Neural cell (in vitro differentiated cells): ENCODE measurements at regions not wholly inside any gene's neighbourhood (a gene's known extent, or its start where the extent isn't known, plus 50 kb on each side); places are given as distances from the start of the nearest gene placed in this dataset.

Experiments
- H2AFZ ChIP-seq: fragments of 200-600, 300-800 bp; sonication (generic), shearing (Covaris generic); 2 replicates; pipeline ENCODE4 v1.6.0; 2014; ENCODE audit warnings: low read depth, mild to moderate bottlenecking, antibody characterized with exemption, low read length, moderate library complexity
- H3F3A ChIP-seq: fragments of 200-600 bp; shearing (Covaris generic); 2 replicates; pipeline ENCODE4 v1.6.1; 2016; ENCODE audit warnings: mild to moderate bottlenecking, moderate library complexity, mixed read lengths, antibody characterized with exemption, low read length; ENCODE audit not compliant: insufficient read depth, poor library complexity, severe bottlenecking
- H3K27ac ChIP-seq: fragments of 200-600, 300-800 bp; sonication (generic), shearing (Covaris generic); 2 replicates; pipeline ENCODE4 v1.5.1; 2014; ENCODE audit warnings: mild to moderate bottlenecking, low read length, moderate library complexity
- H3K27me3 ChIP-seq: fragments of 300-800, 200-600 bp; sonication (generic), shearing (Covaris generic); 2 replicates; pipeline ENCODE4 v1.6.0; 2014; ENCODE audit warnings: mild to moderate bottlenecking, low read depth, low read length, moderate library complexity; ENCODE audit not compliant: insufficient read depth
- H3K36me3 ChIP-seq: fragments of 300-800, 200-600 bp; sonication (generic), shearing (Covaris generic); 2 replicates; pipeline ENCODE4 v1.5.1; 2014; ENCODE audit warnings: mild to moderate bottlenecking, antibody characterized with exemption, low read length, moderate library complexity; ENCODE audit not compliant: insufficient read depth
- H3K4me2 ChIP-seq: fragments of 300-800, 200-600 bp; sonication (generic), shearing (Covaris generic); 2 replicates; pipeline ENCODE4 v1.6.0; 2014; ENCODE audit warnings: mild to moderate bottlenecking, low read length
- H3K4me3 ChIP-seq: fragments of 300-800, 200-600 bp; sonication (generic), shearing (Covaris generic); 2 replicates; pipeline ENCODE4 v1.5.1; 2014; ENCODE audit warnings: mild to moderate bottlenecking, low read length, moderate library complexity
- H3K79me2 ChIP-seq: fragments of 200-600 bp; shearing (Covaris generic); replicated peaks from 2 replicates; pipeline ENCODE4 v1.6.0; 2014; ENCODE audit warnings: mild to moderate bottlenecking, low read length, moderate library complexity; ENCODE audit not compliant: insufficient read depth
- H3K9ac ChIP-seq: fragments of 300-800, 200-600 bp; sonication (generic), shearing (Covaris generic); 2 replicates; pipeline ENCODE4 v1.6.1; 2016; ENCODE audit warnings: mild to moderate bottlenecking, low read length, mixed read lengths
- H3K9me2 ChIP-seq: fragments of 200-600 bp; shearing (Covaris generic); 2 replicates; pipeline ENCODE4 v1.6.1; 2016; ENCODE audit warnings: mild to moderate bottlenecking, low read length, mixed read lengths; ENCODE audit not compliant: insufficient read depth
- H3K9me3 ChIP-seq: fragments of 200-600, 300-800 bp; sonication (generic), shearing (Covaris generic); 2 replicates; pipeline ENCODE4 v1.6.1; 2016; ENCODE audit warnings: mild to moderate bottlenecking, mixed run types, low read length, moderate library complexity, mixed read lengths
- H4K20me1 ChIP-seq: fragments of 200-600 bp; shearing (Covaris generic); 2 replicates; pipeline ENCODE4 v1.6.1; 2016; ENCODE audit warnings: mild to moderate bottlenecking, mixed run types; ENCODE audit not compliant: insufficient read depth
- EP300 ChIP-seq: fragments of 450-650 bp; conservative IDR thresholded peaks from 2 replicates; pipeline ENCODE4 v1.6.1; 2014; ENCODE audit warnings: antibody characterized with exemption, mild to moderate bottlenecking, moderate library complexity; ENCODE audit not compliant: poor library complexity, severe bottlenecking
- EZH2 ChIP-seq: fragments of 200-600, 300-800 bp; shearing (Covaris generic), sonication (generic); IDR thresholded peaks from 2 replicates; pipeline ENCODE4 v1.6.1; 2014; ENCODE audit warnings: antibody characterized with exemption, low read length, borderline replicate concordance, mild to moderate bottlenecking; ENCODE audit not compliant: insufficient read depth, poor library complexity, severe bottlenecking
- MXI1 ChIP-seq: fragments of 450-650 bp; conservative IDR thresholded peaks from 2 replicates; pipeline ENCODE4 v1.6.1; 2014; ENCODE audit warnings: antibody characterized with exemption, mild to moderate bottlenecking; ENCODE audit not compliant: poor library complexity, severe bottlenecking
- POLR2AphosphoS5 ChIP-seq: IDR thresholded peaks from 2 replicates; pipeline ENCODE4 v1.6.1; 2012
- RAD21 ChIP-seq: fragments of 450-650 bp; conservative IDR thresholded peaks from 2 replicates; pipeline ENCODE4 v1.6.1; 2014; ENCODE audit warnings: antibody characterized with exemption, mild to moderate bottlenecking, moderate library complexity
- SMC3 ChIP-seq: fragments of 450-650 bp; conservative IDR thresholded peaks from 2 replicates; pipeline ENCODE4 v1.6.1; 2014; ENCODE audit warnings: antibody characterized with exemption, mild to moderate bottlenecking, moderate library complexity; ENCODE audit not compliant: poor library complexity
- TAF1 ChIP-seq: IDR thresholded peaks from 2 replicates; pipeline ENCODE4 v1.6.1; 2012; ENCODE audit warnings: low read depth
- TF ChIP-seq, protein P1 (sequence below): IDR thresholded peaks from 2 replicates; pipeline ENCODE4 v1.6.1; 2012; ENCODE audit warnings: borderline replicate concordance
- TF ChIP-seq, protein P2 (sequence below): fragments of 450-650 bp; IDR thresholded peaks from 2 replicates; pipeline ENCODE4 v1.5.1; 2014; ENCODE audit warnings: antibody characterized with exemption, mild to moderate bottlenecking, moderate library complexity; ENCODE audit not compliant: poor library complexity, severe bottlenecking

DNA sequence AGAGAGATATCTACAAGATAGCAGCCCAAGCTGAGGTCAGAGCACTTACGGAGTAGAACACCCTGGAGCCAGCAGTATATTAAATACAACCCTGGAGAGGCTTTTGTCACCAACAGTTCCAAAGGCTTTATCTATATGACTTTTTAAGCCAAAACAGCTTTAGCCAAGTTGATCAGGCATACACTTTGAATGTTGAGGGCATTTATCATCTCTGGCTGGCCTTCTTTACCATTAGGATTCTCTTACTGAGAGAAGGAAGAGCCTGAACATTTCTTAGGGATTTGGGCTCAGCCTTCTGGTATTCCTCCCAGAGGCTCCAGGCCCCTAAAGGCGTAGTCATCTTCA, 161.3 kb upstream of the RIMS1 start (continued):
- TF ChIP-seq EP300 (no peak), EZH2 (no peak)

DNA sequence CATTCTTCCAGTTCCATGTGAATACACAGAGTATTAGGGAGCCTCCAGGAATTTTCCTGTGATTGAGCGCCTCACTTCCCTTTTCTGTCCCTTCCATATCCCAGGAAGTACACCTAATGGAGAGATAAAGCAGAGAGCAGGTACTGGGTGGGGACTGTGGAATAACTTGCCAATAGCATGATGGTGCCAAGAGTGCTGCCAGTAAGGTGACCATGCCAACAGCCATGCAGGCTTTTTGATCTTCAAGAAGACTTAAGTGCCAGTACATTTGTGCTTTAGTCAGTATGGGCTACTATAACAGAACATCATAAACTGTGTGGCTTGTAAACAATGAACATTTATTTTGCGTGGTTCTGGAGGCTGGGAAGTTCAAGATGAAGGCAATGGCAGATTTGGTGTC, 160.2 kb upstream of the RIMS1 start:
- no peaks in the 10 kb centered on the region for H3K9me3 ChIP-seq
- H3K4me3 ChIP-seq: no peak overlapping the region
- no peak for TF ChIP-seq POLR2AphosphoS5
- no peak for TF ChIP-seq TAF1
- TF ChIP-seq, protein P1, sequence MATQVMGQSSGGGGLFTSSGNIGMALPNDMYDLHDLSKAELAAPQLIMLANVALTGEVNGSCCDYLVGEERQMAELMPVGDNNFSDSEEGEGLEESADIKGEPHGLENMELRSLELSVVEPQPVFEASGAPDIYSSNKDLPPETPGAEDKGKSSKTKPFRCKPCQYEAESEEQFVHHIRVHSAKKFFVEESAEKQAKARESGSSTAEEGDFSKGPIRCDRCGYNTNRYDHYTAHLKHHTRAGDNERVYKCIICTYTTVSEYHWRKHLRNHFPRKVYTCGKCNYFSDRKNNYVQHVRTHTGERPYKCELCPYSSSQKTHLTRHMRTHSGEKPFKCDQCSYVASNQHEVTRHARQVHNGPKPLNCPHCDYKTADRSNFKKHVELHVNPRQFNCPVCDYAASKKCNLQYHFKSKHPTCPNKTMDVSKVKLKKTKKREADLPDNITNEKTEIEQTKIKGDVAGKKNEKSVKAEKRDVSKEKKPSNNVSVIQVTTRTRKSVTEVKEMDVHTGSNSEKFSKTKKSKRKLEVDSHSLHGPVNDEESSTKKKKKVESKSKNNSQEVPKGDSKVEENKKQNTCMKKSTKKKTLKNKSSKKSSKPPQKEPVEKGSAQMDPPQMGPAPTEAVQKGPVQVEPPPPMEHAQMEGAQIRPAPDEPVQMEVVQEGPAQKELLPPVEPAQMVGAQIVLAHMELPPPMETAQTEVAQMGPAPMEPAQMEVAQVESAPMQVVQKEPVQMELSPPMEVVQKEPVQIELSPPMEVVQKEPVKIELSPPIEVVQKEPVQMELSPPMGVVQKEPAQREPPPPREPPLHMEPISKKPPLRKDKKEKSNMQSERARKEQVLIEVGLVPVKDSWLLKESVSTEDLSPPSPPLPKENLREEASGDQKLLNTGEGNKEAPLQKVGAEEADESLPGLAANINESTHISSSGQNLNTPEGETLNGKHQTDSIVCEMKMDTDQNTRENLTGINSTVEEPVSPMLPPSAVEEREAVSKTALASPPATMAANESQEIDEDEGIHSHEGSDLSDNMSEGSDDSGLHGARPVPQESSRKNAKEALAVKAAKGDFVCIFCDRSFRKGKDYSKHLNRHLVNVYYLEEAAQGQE: no peak
- TF ChIP-seq, protein P2, sequence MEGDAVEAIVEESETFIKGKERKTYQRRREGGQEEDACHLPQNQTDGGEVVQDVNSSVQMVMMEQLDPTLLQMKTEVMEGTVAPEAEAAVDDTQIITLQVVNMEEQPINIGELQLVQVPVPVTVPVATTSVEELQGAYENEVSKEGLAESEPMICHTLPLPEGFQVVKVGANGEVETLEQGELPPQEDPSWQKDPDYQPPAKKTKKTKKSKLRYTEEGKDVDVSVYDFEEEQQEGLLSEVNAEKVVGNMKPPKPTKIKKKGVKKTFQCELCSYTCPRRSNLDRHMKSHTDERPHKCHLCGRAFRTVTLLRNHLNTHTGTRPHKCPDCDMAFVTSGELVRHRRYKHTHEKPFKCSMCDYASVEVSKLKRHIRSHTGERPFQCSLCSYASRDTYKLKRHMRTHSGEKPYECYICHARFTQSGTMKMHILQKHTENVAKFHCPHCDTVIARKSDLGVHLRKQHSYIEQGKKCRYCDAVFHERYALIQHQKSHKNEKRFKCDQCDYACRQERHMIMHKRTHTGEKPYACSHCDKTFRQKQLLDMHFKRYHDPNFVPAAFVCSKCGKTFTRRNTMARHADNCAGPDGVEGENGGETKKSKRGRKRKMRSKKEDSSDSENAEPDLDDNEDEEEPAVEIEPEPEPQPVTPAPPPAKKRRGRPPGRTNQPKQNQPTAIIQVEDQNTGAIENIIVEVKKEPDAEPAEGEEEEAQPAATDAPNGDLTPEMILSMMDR: no peak
- no peak for TF ChIP-seq SMC3
- no peak for TF ChIP-seq MXI1
- TF ChIP-seq EP300: no peak
- no peak for TF ChIP-seq EZH2
- TF ChIP-seq RAD21: no peak
- H3K79me2 ChIP-seq: no peaks in the 10 kb centered on the region
- no peak overlapping the region for H3K9ac ChIP-seq
- H3K4me2 ChIP-seq: no peak overlapping the region
- H4K20me1 ChIP-seq: no peaks in the 10 kb centered on the region
- no peaks in the 10 kb centered on the region for H3F3A ChIP-seq
- no peaks in the 10 kb centered on the region for H3K9me2 ChIP-seq
- H2AFZ ChIP-seq: no peak overlapping the region
- H3K27ac ChIP-seq: no peak overlapping the region
- H3K27me3 ChIP-seq: no peaks in the 10 kb centered on the region
- no peaks in the 10 kb centered on the region for H3K36me3 ChIP-seq

DNA sequence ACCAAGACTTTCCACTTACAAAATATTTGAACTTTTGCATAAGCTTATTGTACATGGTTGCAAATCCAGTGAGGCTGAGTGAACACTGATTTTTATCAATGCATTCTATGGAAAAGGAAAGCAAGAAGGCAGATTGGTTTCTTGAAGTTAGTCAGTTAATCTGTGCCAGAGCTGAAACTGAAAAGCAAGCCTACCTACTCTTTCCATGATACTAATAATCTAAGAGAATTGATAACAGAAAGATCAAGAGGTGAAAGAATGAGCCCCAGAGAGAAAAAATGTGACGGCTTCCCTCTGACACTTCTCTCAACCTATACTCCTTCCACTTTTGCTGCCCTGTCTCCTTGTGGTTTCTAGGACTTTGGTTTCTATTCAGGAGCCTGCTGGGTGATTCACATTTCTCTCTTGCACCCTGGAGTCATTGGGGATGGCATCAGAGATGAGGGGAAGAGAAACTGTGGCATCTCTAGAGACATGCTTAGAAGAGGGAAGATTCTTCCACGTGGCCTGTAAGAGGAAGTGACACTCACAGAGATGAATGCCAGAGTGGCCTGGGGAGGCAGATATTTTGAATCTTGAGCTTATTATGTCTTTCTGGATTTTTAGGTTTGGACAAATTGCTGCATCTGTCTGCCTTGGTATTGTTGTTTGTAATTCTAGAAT, 158.6 kb upstream of the RIMS1 start:
- Histone ChIP-seq H3K9me3 (no peaks in the 10 kb centered on the region), H2AFZ (no peak overlapping the region), H4K20me1 (no peaks in the 10 kb centered on the region), H3K79me2 (no peaks in the 10 kb centered on the region), H3K9ac (no peak overlapping the region), H3K4me2 (no peak overlapping the region), H3K36me3 (no peaks in the 10 kb centered on the region), H3K9me2 (no peaks in the 10 kb centered on the region), H3F3A (no peaks in the 10 kb centered on the region), H3K27me3 (no peaks in the 10 kb centered on the region), H3K4me3 (no peak overlapping the region), H3K27ac (no peak overlapping the region)
- TF ChIP-seq, protein P2: no peak
- TF ChIP-seq EZH2 (no peak), SMC3 (no peak), POLR2AphosphoS5 (no peak), EP300 (no peak), MXI1 (no peak), RAD21 (no peak), TAF1 (no peak)
- TF ChIP-seq, protein P1: no peak
